Liver (tissue), 3 donors: ENCODE measurements at regions not wholly inside any gene's neighbourhood (a gene's known extent, or its start where the extent isn't known, plus 50 kb on each side); places are given as distances from the start of the nearest gene placed in this dataset.
"Not testable (repeated sequence)": the region's sequence is repeated elsewhere in the genome, so short reads cannot be mapped to it uniquely, and the experiment has no call there.

Experiments used
- GABPA ChIP-seq, 2 donors: IDR thresholded peaks in 1 of 2; conservative IDR thresholded peaks in 1 of 2; 2 replicates each; pipeline ENCODE4 v1.6.1; 2016; ENCODE audit warnings: antibody characterized with exemption in 2 of 2, mild to moderate bottlenecking in 1 of 2, moderate library complexity in 1 of 2
- JUND ChIP-seq, 2 donors: IDR thresholded peaks; 2 replicates each; pipeline ENCODE4 v1.6.1; 2016; ENCODE audit warnings: antibody characterized with exemption in 2 of 2
- RAD21 ChIP-seq, 2 donors: IDR thresholded peaks; 2 replicates each; pipeline ENCODE4 v1.6.1; 2016; ENCODE audit warnings: antibody characterized with exemption in 2 of 2, mild to moderate bottlenecking in 2 of 2
- RXRA ChIP-seq, 2 donors: IDR thresholded peaks; 2 replicates each; pipeline ENCODE4 v1.6.1; 2017 to 2018; ENCODE audit warnings: antibody characterized with exemption in 2 of 2, mild to moderate bottlenecking in 1 of 2
- YY1 ChIP-seq: IDR thresholded peaks from 2 replicates; pipeline ENCODE4 v1.6.1; 2016; ENCODE audit warnings: antibody characterized with exemption, mild to moderate bottlenecking
- TF ChIP-seq, protein P1 (sequence below): fragments of 150-350 bp; IDR thresholded peaks from 2 replicates; pipeline ENCODE4 v1.5.1; 2017; ENCODE audit warnings: improper control_type of control experiment, low read depth, low read length; ENCODE audit not compliant: missing input control
- TF ChIP-seq, protein P2 (sequence below): IDR thresholded peaks from 2 replicates; pipeline ENCODE4 v1.6.1; 2016; ENCODE audit warnings: antibody characterized with exemption, mild to moderate bottlenecking
- donor health status: healthy.
- donor health status: healthy.

DNA sequence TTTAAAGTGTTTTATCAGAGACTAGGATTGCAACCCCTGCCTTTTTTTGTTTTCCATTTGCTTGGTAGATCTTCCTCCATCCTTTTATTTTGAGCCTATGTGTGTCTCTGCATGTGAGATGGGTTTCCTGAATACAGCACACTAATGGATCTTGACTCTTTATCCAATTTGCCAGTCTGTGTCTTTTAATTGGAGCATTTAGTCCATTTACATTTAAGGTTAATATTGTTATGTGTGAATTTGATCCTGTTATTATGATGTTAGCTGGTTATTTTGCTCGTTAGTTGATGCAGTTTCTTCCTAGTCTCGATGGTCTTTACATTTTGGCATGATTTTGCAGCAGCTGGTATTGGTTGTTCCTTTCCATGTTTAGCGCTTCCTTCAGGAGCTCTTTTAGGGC, 114.6 kb upstream of the MYLIP start:
- not testable (repeated sequence) for TF ChIP-seq GABPA (IDR thresholded peaks at IDR 0.05 in 1 of 2, conservative IDR thresholded peaks at IDR 0.05 in 1 of 2); RAD21 (IDR thresholded peaks at IDR 0.05); RXRA (IDR thresholded peaks at IDR 0.05); YY1; JUND (IDR thresholded peaks at IDR 0.05)
- TF ChIP-seq, protein P1, sequence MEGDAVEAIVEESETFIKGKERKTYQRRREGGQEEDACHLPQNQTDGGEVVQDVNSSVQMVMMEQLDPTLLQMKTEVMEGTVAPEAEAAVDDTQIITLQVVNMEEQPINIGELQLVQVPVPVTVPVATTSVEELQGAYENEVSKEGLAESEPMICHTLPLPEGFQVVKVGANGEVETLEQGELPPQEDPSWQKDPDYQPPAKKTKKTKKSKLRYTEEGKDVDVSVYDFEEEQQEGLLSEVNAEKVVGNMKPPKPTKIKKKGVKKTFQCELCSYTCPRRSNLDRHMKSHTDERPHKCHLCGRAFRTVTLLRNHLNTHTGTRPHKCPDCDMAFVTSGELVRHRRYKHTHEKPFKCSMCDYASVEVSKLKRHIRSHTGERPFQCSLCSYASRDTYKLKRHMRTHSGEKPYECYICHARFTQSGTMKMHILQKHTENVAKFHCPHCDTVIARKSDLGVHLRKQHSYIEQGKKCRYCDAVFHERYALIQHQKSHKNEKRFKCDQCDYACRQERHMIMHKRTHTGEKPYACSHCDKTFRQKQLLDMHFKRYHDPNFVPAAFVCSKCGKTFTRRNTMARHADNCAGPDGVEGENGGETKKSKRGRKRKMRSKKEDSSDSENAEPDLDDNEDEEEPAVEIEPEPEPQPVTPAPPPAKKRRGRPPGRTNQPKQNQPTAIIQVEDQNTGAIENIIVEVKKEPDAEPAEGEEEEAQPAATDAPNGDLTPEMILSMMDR, result not testable (repeated sequence)
- TF ChIP-seq, protein P2, sequence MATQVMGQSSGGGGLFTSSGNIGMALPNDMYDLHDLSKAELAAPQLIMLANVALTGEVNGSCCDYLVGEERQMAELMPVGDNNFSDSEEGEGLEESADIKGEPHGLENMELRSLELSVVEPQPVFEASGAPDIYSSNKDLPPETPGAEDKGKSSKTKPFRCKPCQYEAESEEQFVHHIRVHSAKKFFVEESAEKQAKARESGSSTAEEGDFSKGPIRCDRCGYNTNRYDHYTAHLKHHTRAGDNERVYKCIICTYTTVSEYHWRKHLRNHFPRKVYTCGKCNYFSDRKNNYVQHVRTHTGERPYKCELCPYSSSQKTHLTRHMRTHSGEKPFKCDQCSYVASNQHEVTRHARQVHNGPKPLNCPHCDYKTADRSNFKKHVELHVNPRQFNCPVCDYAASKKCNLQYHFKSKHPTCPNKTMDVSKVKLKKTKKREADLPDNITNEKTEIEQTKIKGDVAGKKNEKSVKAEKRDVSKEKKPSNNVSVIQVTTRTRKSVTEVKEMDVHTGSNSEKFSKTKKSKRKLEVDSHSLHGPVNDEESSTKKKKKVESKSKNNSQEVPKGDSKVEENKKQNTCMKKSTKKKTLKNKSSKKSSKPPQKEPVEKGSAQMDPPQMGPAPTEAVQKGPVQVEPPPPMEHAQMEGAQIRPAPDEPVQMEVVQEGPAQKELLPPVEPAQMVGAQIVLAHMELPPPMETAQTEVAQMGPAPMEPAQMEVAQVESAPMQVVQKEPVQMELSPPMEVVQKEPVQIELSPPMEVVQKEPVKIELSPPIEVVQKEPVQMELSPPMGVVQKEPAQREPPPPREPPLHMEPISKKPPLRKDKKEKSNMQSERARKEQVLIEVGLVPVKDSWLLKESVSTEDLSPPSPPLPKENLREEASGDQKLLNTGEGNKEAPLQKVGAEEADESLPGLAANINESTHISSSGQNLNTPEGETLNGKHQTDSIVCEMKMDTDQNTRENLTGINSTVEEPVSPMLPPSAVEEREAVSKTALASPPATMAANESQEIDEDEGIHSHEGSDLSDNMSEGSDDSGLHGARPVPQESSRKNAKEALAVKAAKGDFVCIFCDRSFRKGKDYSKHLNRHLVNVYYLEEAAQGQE, result not testable (repeated sequence)
